CD4-positive, alpha-beta T cell treated with Interleukin-6 for 4 hours (primary cell): ENCODE measurements at regions not wholly inside any gene's neighbourhood (a gene's known extent, or its start where the extent isn't known, plus 50 kb on each side); places are given as distances from the start of the nearest gene placed in this dataset.

Experiments used
- DNase-seq: peaks from one replicate; pipeline ENCODE4 v3.0.0-alpha.2; 2020; ENCODE audit warnings: mixed read lengths

DNA sequence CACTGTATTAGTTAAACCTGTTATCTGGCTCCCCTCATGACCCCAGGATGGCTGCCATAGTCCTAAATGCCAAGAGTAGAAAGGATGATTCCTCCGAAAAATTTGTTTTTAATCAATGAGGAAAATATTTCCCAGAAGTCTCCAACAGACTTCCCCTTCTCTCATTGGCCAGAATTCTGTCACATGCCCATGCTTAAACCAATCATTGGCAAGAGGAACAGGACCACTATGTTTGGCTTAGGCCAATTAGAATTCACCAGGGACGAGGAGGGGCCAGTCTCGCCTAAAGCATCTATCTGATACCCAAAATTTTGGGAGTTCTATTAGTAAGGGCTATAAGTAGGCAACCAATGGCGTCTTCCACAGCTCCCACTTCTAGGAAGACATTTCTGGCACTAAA, 71.2 kb upstream of the IL6 start:
- no peak for DNase-seq

DNA sequence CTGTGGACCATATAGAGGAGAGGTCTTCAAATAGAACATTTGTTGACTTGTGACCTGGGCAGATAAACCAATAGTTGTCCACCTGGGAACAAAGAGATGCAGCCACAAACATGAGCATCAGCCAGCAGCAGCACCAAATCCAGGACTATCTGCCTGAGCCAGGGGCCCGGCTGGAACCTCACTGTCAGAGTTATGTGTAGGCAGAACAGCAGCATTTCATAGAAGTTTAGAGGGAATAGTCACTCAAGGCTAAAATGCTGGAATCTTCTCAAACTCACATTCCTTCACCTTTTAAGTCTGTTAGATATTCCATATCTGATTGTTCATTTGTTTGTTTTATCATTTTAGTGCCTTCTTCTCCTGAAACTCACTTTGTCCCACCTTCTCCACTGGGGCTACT, 72.2 kb upstream of the IL6 start:
- no peak for DNase-seq

DNA sequence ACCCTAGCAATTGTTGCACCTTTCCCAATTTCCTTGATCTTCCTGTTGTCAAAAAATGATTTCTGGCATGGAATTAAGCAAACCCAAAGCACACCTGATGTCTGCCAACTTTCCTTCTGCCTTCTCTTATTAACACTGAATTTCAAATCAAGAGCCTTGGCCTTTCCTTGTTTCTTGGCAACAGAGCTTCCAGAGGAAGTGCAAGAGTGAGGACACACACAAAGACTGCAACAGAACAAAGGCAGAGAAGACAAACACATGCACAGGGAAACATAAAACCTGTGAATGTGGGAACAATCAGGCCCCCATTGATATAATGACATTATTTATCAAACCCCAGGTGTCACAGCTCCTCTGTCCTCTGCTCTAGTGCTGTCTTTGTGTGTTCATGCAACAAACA, 73.0 kb upstream of the IL6 start:
- no peak for DNase-seq

DNA sequence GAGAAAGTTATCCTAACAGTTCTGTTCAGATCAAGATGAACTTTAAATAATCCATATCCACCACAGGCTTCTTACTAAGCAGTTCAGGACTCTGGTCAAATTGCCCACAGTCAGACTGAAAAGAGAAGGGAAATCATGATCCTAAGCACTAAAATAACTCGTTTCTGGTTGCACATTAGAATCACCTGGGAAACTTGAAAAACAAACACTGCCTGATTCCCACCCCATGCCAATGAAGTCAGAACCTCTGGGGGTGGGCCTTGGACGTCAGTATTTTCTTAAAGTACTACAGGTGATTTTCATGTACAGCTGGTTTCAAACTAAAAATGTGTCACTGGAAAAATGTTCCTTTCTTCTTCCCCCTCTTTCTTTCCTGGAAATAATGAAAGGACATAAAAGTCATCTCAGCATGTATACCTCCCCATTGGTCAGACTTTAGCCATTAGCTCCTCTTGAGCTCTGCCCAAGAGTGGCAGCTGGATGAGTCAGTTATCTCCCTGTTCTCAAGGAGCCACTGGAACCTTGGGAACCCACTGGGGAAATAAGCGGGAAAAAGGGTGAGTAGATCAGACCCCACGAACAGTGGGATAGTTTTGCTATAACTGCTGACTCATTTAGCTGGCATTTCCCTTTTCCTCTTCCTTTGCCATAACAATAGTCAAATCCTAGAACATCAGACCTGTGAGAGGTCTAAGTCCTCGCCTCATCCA, 75.3 kb upstream of the IL6 start:
- no peak for DNase-seq

DNA sequence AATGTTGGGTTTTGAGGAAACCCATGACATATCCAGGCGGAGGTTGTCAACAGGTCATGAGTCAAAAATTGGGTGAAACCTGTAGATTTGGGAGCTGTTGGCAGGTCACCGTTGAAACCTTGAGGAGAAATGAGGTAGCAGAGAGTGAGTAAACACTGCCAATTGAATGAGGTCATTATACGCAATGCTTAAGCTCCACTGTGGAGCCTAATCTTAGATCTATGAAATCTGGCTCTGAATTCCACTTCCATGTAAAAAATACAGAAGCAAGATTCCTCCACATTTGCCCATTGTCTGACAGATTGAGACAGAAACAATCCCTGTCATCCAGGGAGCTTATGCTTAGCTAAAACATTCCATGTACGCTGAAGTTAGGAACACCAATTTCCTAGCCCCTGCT, 76.0 kb upstream of the IL6 start:
- no peak for DNase-seq

DNA sequence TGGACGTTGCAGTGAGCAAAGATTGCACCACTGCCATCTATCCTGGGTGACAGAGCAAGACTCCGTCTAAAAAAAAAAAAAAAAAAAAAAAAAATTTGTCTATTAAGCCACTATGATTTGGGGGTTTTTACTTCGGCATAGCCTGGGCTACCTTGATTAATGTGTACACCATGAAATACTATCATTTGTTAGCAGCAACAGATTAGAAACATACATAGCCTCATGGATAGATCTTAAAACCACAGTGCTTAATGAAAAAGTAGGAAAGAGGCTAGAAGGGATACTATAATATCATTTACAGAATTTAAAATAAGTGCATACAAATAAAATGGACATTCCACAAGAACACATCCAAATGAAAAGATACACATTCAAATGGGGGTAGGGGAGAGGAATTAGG, 77.3 kb upstream of the IL6 start:
- no peak for DNase-seq

DNA sequence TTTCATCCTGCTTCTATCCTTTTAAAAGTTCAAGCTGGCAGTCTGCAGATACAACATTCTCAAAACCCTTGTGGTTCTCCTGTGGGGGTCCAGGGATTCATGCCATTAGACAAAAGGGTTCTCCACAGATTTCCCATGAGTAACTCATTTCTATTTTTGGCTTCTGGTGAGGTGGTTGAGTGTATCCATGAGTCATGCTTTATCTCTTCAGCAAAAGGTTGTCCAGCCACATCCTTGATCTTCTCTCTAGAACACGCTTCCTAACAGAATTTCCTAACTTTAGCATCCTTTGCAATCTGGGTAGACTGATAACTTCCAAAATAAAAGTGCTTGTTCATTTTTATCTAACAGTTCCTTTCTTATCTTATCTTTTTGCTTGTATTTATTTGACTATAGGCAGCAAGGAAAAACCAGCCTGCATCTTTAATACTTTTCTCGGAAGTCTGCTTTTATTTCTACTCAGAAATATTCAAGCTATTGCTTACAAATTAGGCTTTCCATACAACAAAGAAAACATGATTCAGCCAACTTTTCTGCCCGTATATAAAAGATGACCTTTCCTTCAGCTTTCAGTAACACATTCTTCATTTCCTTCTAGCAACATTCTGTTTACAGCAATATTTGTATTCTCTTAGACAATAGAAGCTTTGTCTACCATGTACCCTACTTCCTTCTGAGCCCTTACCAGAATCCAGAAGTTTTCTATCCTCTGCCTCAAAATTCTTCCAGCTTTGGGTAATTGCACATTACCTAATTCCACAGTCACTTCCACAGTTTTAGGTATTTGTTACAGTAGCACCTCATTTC, 79.3 kb upstream of the IL6 start:
- DNase-seq = no peak

DNA sequence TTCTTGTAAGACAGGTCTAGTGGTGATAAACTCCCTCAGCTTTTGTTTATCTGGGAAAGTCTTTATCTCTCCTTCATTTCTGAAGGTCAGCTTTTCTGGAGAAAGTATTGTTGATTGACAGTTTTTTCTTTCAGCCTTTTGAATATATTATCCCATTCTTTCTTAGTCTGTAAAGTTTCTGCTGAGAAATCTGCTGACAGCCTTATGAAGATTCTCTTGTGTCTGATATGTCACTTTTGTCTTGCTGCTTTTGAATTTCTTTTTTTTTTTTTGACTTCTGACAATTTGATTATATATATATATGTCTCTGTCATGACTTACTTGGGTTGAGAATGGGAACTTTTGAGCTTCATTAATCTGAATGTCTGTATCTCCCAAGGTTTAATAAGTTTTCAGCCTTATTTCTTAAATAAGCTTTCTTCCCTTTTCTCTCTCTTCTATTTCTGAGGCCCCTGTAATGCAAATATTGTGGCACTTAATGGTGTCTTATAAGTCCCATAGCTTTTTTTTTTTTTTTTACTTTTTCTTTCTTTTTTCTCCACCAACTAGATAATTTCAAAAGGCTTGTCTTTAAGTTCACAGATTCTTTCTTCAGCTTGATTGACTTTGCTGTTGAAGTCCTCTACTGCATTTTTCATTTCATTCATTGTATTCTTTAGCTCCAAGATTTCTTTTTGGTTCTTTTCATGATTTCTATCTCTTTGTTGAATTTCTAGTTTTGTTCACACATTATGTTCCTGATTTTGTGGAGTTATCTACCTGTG, 81.4 kb upstream of the IL6 start:
- no peak for DNase-seq

DNA sequence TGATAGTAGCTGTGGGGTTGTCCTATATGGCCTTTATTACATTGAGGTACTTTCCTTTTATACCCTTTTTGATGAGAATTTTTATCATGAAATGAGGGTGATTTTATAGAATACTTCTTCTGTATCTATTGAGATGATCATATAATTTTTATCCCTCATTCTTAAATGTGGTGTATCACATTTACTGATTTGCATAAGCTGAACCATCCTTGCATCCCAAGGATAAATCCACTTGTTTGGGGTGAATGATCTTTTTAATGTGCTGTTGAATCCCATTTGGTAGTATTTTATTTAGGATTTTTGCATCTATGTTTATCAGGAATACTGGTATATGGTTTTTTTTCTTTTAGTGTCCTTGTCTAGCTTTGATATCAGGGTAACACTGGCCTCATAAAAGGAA, 84.5 kb upstream of the IL6 start:
- DNase-seq = no peak

DNA sequence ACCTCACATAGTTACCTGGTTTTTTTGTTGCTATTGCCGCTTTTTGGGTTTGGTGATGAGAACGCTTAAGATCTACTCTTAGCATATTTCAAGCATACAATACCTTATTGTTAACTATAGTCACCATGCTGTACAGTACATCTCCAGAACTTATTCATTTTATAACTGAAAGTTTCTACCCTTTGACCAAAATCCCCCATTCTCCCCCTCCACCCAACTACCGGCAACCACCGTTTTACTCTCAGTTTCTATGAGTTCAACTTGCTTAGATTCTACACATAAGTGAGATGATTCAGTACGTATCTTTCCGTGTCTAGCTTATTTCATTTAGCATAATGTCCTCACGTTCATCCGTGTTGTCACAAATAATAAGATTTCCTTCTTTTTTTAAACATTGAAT, 86.7 kb upstream of the IL6 start:
- DNase-seq = no peak

DNA sequence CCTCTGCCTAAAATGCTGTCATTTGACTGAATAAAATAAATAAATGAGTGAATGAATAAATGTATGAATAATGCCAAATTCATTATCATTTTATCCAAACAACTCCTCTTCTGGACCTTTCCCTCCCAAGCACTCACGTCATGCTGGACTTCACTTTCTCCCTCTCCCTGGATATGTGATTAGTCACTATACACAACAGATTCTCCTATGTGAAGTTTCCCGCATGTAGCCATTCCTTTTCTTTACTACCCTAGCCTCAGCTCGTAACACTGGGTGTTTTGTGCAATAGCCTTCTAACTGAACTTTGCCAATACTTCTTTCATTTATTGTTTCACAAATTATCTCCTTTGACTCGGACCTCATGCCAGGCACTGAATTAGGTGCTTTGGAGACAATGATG, 87.6 kb upstream of the IL6 start:
- no peak for DNase-seq

DNA sequence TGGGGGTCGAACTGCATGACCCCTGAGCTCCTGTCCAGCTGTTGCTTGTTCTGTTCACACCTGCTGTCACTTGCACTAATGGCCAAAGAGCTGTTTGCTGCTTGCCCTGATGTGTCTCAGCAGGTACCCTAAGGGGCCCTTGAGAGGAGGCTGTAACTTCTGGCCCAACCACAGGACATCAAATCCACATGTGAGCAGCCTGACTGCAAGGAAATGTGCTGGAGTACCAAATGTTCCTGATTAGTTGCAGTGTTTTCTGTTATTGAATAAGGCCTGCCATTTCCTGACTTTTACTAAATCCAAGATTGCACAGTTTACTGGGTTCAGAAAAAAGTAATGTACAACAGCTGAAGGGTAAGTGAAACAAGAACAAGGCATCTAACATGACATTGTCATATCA, 91.7 kb upstream of the IL6 start:
- DNase-seq = no peak

DNA sequence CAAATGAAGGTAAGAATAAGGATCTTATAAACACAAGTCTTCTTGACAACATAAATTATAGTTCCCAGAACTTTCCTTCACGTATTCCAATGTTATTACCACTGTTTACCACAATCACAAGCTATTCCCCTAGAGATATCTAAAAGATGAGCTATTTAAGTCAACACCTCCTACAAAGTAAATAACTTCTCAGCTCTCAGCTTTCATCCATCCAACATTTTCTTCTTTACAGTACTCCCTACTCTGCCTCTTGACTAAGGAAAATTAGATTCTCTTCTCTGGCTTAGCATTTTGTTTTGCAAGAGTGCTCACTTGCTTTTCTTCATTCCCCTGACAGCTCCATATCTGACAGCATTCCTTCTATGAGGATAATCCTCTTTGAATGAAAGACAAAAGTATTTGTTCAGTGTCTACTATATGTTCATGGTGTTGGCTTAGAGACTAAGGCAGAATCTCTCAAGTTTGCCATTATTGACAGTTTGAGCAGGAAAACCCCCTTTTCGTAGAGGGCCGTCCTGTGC, 93.0 kb upstream of the IL6 start:
- DNase-seq = no peak

DNA sequence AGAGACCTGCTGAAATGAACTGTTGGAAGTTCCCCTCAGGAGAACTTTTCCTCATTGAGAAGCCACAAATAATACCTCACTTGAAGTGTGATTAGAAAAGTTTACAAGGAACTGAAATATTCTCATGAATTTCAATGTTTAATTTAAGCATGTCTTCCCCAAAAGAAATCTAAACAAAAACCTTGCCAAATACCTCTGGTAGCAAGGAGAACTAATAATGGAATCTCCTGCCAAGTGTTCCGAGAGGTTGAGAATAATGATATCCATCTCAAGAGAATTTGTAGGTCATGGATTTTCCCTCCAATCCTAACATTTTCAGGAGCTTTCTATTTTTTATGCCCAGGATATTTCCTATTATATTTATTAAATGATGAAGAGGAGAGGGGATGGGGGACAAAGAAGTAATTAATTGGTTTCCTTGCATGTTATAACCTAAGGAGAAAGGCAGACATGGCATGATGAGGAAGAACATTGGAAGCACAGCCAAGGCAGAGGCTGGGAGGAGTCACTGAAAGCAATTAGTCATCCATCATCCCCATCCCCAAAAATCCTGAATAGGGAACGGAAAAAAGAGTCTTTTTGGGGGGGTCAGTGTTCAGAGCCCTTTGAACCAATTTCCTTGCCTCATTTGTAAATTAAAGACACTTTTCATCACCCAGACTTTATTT, 93.6 kb upstream of the IL6 start:
- no peak for DNase-seq

DNA sequence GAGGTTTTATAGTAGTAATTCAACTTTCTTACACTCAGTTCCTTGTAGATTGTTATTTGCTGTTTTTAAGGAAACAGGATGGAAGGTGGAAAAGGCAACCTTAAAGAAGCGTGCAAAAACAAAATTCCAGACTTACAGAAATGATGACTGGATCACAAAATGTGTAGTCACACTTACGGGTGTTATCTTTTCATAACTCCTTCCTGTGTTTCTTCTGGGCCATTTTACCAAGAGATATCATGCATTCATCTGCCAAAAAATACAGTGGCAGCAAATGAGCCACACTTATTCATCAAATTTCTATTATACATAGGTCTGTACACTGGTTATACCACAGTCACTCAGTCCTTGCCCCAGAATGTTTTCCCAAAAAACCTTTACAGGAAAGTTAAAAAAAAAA, 94.3 kb upstream of the IL6 start:
- no peak for DNase-seq

DNA sequence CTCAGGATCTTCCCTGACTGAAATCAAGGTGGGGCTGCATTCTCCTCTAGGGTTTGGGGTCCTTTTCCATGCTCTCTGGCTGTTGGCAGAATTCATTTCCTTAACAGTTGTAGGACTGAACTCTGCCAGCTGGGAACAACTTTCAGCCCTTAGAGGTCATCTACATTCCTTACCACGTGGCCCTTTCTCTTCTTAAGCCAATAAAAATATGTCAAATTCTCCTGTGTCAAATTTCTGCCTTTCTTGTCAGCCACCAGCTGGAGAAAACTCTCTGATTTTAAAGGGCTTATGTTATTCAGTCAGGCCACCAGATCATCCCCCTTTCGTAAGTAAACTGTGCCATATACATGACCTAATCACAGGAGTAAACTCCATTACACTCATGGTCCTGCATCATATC, 95.3 kb upstream of the IL6 start:
- DNase-seq = no peak

DNA sequence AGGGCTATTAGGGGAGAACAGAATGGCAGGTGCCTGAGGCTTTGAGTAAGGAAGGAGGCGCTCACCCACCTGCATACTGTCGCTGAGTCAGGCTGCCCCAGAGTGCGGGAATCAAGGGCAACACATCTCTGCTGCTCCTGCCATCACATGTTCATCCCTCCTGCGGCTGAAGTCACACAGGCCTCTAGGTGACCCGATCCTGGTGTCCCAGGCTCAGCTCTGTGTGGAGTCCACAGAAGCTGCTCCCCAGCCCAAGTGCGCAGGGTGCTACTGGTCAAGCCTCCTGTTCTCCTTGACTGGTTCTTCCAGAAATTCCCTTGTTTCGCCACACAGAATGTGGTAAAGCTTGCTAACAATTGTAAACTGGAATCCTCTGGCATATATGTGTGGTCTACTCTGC, 96.9 kb upstream of the IL6 start:
- no peak for DNase-seq

DNA sequence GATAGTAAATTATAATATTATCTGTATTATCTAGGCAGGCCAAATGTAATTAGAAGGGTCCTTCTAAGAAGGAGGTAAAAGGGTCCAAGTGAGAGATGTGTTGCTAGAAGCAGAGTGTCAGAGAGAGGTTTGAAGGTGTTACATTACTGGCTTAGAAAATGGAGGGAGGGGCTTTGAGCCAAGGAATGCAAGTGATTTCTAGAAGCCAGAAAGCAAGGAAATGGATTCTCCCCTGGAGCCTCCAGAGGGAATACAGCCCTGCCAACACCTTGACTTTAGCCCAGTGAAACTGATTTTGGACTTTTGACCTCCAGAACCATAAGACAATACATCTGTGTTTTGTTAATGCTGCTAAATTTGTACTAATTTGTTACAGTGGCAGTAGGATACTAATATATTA, 97.9 kb upstream of the IL6 start:
- no peak for DNase-seq

DNA sequence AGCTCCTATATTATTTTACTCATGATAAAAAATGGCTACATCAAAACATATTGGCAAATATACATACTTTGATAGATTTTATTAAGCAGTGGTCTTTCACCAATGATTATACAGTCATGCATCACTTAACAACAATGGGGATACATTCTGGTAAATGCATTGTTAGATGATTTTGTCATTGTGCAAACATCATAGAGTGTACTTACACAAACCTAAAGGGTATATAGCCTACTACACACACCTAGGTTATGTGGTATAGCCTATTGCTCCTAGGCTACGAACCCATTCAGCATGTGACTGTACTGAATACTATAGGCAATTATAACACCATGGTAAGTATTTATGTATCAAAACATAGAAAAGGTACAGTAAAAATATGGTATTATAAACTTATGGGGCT, 98.9 kb upstream of the IL6 start:
- no peak for DNase-seq

DNA sequence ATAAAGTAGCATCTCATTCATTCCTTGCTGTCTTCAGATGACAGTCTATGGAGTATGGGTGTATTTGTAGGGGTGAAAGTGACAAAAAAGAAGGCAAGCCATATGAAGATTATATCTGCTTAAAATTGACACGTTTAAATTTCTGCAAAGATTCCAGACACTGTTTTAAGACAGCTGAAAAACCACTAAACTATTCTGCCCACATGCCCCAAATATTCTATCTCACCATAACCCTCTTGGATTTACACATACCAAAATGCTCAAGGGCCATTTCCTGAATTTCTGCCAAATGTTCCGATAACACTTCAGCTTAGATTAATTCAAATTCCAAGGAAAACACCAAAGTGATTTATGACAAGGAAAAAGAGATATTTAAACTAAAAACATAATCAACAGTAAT, 99.9 kb upstream of the IL6 start:
- no peak for DNase-seq

DNA sequence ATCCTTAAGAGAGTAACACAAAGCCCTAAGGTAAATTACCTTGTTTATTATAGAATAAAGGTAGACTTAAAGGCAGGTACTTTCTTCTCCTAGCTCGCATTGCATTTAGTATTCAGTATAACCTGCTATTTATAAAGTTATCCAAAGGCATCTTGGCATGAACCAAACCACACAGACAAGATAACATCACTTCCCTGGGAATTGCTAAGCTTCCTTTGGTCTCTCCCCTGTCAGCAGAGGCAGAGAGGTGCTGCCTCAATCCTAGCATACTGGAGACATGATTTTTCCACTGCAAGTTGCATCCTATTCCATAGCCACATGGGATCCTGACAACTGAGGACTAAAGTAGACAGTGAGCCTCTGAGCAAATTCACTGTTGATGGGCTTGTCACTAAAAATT, 101.7 kb upstream of the IL6 start:
- no peak for DNase-seq

DNA sequence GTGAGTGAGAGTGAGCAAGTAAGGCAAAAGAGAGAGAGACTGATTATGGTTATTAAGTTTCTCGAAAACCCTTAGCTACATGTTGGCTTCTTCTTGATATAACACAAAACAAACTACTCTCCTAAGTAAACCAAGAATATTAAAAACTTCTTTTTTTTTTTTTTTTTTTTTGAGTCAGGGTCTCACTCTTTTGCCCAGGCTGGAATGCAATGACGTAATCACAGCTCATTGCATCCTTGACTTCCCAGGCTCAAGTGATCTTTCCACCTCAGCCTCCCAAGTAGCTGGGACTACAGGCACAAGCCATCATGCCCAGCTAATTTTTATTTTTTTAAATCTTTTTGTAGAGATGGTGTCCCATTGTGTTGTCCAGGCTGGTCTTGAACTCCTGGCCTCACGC, 102.2 kb upstream of the IL6 start:
- DNase-seq = no peak

DNA sequence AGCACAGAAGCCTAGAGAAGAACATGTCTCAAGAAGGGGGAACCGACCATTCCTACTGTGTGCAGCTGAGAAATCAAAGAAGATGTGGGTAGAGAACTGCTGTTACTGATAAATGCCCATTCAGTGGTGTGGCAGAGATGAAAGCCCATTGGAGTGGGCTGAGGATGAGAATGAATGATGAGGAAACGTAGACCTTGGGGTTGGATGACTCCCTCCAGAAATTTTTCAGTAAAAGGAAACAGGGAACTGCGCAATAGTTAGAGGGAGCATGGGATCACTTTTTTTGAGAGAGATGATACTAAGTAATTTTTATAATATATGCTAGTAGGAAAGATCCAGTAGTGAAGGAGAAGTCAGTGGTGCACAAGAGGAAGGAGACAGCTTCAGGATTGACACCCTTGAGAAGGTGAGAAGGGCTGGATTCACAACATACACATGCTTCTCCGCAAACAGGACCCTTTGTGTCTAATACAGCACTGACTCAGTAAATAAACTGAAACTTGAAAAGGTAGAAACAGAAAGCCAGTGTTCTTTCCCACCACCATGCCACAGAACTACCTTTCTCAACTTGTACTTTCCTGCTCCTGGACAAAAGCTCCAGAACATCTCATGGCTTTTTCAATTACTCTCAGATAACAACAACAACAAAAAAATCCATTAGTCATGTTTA, 104.7 kb upstream of the IL6 start:
- DNase-seq = no peak
